ENCODE measurements at regions not wholly inside any gene's neighbourhood (a gene's known extent, or its start where the extent isn't known, plus 50 kb on each side); places are given as distances from the start of the nearest gene placed in this dataset.

GRCh38 chr1:37147392-37147831 is 113.1 kb upstream of the GRIK3 start:
- Histone ChIP-seq H3K4me1 (no peaks in the 10 kb centered on the region), H3K4me3 (no peak overlapping the region), H3K27me3 (ENCODE audit: insufficient read depth in 3 of 3, low read length in 2 of 3) (no peaks in the 10 kb centered on the region), H3K9me3 (no peaks in the 10 kb centered on the region), H3K36me3 (ENCODE audit: insufficient read depth in 1 of 2, low read depth in 1 of 2) (no peaks in the 10 kb centered on the region), H3K27ac (peak overlapping the region; percentile 9)
- TF ChIP-seq, protein P1, sequence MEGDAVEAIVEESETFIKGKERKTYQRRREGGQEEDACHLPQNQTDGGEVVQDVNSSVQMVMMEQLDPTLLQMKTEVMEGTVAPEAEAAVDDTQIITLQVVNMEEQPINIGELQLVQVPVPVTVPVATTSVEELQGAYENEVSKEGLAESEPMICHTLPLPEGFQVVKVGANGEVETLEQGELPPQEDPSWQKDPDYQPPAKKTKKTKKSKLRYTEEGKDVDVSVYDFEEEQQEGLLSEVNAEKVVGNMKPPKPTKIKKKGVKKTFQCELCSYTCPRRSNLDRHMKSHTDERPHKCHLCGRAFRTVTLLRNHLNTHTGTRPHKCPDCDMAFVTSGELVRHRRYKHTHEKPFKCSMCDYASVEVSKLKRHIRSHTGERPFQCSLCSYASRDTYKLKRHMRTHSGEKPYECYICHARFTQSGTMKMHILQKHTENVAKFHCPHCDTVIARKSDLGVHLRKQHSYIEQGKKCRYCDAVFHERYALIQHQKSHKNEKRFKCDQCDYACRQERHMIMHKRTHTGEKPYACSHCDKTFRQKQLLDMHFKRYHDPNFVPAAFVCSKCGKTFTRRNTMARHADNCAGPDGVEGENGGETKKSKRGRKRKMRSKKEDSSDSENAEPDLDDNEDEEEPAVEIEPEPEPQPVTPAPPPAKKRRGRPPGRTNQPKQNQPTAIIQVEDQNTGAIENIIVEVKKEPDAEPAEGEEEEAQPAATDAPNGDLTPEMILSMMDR (IDR thresholded peaks at IDR 0.05) = no peak
- intact Hi-C loops (cut with DNase I) = no loop called here
- DNase-seq (no peak), ATAC-seq (peak; percentile 50 to 70 (median 64))
- 48 to 56% (median 56%) methylated on average over 2 of the region's 2 CpGs for WGBS, 3 donors

- WGBS, 3 donors = 38 to 53% (median 44%) methylated on average over 2 of the region's 2 CpGs
These were observed 113.6 kb upstream of the GRIK3 start for GRCh38 chr1:37147906-37148305.

GRCh38 chr1:37148663-37149062 is 114.3 kb upstream of the GRIK3 start:
- H3K27me3 ChIP-seq (ENCODE audit: insufficient read depth in 3 of 3, low read length in 2 of 3) = no peaks in the 10 kb centered on the region
- no peaks in the 10 kb centered on the region for H3K36me3 ChIP-seq (ENCODE audit: insufficient read depth in 1 of 2, low read depth in 1 of 2)
- WGBS, 3 donors = 87 to 96% (median 95%) methylated on average over 1 of the region's 1 CpG
- ATAC-seq (no peak), DNase-seq (no peak)
- no peaks in the 10 kb centered on the region for H3K4me1 ChIP-seq
- H3K4me3 ChIP-seq = no peak overlapping the region
- intact Hi-C loops (cut with DNase I) = no loop called here
- no peaks in the 10 kb centered on the region for H3K9me3 ChIP-seq
- H3K27ac ChIP-seq = no peak overlapping the region
- TF ChIP-seq, protein P1 (IDR thresholded peaks at IDR 0.05) = no peak

More at GRCh38 chr1:37147906-37148305, 113.6 kb upstream of the GRIK3 start:
- H3K36me3 ChIP-seq (ENCODE audit: insufficient read depth in 1 of 2, low read depth in 1 of 2) = no peaks in the 10 kb centered on the region
- H3K4me3 ChIP-seq = no peak overlapping the region
- TF ChIP-seq, protein P1 (IDR thresholded peaks at IDR 0.05) = no peak
- H3K27me3 ChIP-seq (ENCODE audit: insufficient read depth in 3 of 3, low read length in 2 of 3) = no peaks in the 10 kb centered on the region
- no peaks in the 10 kb centered on the region for H3K9me3 ChIP-seq
- intact Hi-C loops (cut with DNase I) = no loop called here
- no peak overlapping the region for H3K27ac ChIP-seq
- DNase-seq (no peak), ATAC-seq (no peak)
- no peaks in the 10 kb centered on the region for H3K4me1 ChIP-seq

DNA sequence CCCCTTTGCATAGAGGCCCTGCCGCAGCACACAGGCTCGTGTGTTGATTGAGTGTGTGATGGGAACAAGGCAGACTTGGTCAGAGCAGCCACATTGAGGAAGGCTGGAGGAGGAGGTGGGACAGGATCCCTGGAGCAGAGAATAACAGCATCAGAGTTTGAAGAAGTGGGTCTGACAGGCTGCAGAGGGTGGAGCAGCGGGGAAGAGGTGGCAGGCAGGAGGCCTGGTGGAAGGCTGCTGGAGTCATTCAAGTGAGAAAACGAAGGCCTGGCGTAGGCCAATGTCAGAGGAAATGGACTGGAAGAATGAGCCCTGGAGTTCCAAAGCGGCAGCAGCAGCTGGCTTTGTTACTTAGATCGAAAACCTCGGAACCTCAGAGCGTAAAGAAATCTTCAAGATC is 115.0 kb upstream of the GRIK3 start:
- intact Hi-C loops (cut with DNase I) = no loop called here
- Histone ChIP-seq H3K27ac (no peak overlapping the region), H3K4me3 (no peak overlapping the region), H3K36me3 (ENCODE audit: insufficient read depth in 1 of 2, low read depth in 1 of 2) (no peaks in the 10 kb centered on the region), H3K4me1 (no peaks in the 10 kb centered on the region), H3K27me3 (ENCODE audit: insufficient read depth in 3 of 3, low read length in 2 of 3) (no peaks in the 10 kb centered on the region), H3K9me3 (no peaks in the 10 kb centered on the region)
- 60 to 69% (median 61%) methylated on average over 9 of the region's 9 CpGs for WGBS, 3 donors
- ATAC-seq (no peak), DNase-seq (no peak)
- TF ChIP-seq, protein P1 (IDR thresholded peaks at IDR 0.05) = no peak

- no peaks in the 10 kb centered on the region for H3K27me3 ChIP-seq (ENCODE audit: insufficient read depth in 3 of 3, low read length in 2 of 3)
- H3K9me3 ChIP-seq = no peaks in the 10 kb centered on the region
- H3K4me1 ChIP-seq = no peaks in the 10 kb centered on the region
- H3K36me3 ChIP-seq (ENCODE audit: insufficient read depth in 1 of 2, low read depth in 1 of 2) = no peaks in the 10 kb centered on the region
- intact Hi-C loops (cut with DNase I) = no loop called here
- 53 to 58% (median 53%) methylated on average over 5 of the region's 5 CpGs for WGBS, 3 donors
- peak overlapping the region; percentile 21 for H3K4me3 ChIP-seq
- TF ChIP-seq, protein P1 (IDR thresholded peaks at IDR 0.05) = no peak
- H3K27ac ChIP-seq = peak overlapping the region; percentile 66
- ATAC-seq = no peak
- no peak for DNase-seq
These were observed 116.7 kb upstream of the GRIK3 start for GRCh38 chr1:37150986-37151385.

All from psoas muscle (tissue), 7 donors.